ENCODE measurements at regions not wholly inside any gene's neighbourhood (a gene's known extent, or its start where the extent isn't known, plus 50 kb on each side); places are given as distances from the start of the nearest gene placed in this dataset.

DNA sequence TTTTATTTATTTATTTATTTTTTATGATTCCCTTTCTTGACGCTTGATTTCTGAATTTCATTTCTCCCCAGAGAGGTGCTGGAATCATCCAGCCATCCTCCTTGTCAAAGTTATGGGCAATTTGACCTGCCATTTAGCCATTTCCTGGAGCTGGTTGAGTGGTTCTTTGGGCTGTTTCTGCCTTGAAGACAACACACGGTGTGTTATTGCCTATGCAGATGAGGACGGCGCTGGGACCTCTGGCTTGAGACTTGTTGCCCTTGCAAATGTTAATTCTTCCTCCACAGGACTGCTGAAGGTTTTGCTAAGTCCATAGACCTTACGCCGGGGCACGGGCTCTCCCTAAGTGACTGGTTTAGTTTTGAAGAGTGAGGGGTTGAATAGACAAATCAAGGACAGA is 147.9 kb upstream of the PLET1 start:
- peaks cover 46% of the 10 kb centered on the region for H3K27me3 Mint-ChIP-seq (ENCODE audit: low read depth)
- no peak overlapping the region for H3K27ac Mint-ChIP-seq
- no peak for DNase-seq (ENCODE audit: low spot score in 2 of 2, unreplicated experiment in 2 of 2)

GRCh38 chr11:112410325-112410724 is 149.7 kb upstream of the PLET1 start:
- H3K36me3 Mint-ChIP-seq, result no peaks in the 10 kb centered on the region
- H3K4me1 Mint-ChIP-seq, result no peaks in the 10 kb centered on the region
- no peak overlapping the region for H3K27ac Mint-ChIP-seq

More for the DNA sequence above, 147.9 kb upstream of the PLET1 start:
- H3K4me3 Mint-ChIP-seq, result no peak overlapping the region
- TF ChIP-seq, protein P1, sequence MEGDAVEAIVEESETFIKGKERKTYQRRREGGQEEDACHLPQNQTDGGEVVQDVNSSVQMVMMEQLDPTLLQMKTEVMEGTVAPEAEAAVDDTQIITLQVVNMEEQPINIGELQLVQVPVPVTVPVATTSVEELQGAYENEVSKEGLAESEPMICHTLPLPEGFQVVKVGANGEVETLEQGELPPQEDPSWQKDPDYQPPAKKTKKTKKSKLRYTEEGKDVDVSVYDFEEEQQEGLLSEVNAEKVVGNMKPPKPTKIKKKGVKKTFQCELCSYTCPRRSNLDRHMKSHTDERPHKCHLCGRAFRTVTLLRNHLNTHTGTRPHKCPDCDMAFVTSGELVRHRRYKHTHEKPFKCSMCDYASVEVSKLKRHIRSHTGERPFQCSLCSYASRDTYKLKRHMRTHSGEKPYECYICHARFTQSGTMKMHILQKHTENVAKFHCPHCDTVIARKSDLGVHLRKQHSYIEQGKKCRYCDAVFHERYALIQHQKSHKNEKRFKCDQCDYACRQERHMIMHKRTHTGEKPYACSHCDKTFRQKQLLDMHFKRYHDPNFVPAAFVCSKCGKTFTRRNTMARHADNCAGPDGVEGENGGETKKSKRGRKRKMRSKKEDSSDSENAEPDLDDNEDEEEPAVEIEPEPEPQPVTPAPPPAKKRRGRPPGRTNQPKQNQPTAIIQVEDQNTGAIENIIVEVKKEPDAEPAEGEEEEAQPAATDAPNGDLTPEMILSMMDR (IDR thresholded peaks at IDR 0.05; ENCODE audit: unreplicated experiment), result no peak
- H3K9me3 Mint-ChIP-seq, result peaks cover 17% of the 10 kb centered on the region
- no peaks in the 10 kb centered on the region for H3K4me1 Mint-ChIP-seq
- H3K36me3 Mint-ChIP-seq, result no peaks in the 10 kb centered on the region

DNA sequence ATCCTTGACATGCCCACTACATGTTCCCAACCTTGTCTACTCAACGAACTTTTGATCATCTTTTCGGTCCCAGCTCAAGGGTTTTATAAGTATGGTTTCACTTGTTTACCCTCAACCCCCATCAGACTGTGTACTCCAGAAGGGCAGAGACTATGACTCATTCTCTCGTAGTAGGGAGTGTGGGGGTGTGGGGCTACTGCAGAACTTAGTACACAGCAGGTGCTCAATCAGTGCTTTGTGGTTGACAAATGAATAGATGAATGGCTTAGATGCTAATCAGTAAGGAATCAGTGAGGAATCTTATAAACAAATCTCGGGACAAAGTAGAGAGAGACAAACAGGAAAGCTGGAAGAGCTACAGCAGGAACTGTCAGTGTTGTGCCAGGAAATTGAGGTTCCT is 151.7 kb upstream of the PLET1 start:
- DNase-seq (ENCODE audit: low spot score in 2 of 2, unreplicated experiment in 2 of 2), result no peak
- Mint-ChIP-seq H3K4me1 (no peaks in the 10 kb centered on the region), H3K9me3 (peaks cover 37% of the 10 kb centered on the region), H3K4me3 (no peak overlapping the region), H3K27me3 (ENCODE audit: low read depth) (peaks cover 61% of the 10 kb centered on the region), H3K36me3 (no peaks in the 10 kb centered on the region), H3K27ac (no peak overlapping the region)
- TF ChIP-seq, protein P1 (IDR thresholded peaks at IDR 0.05; ENCODE audit: unreplicated experiment), result no peak

More at GRCh38 chr11:112410325-112410724, 149.7 kb upstream of the PLET1 start:
- H3K9me3 Mint-ChIP-seq, result peaks cover 34% of the 10 kb centered on the region
- peaks cover 51% of the 10 kb centered on the region for H3K27me3 Mint-ChIP-seq (ENCODE audit: low read depth)
- TF ChIP-seq, protein P1 (IDR thresholded peaks at IDR 0.05; ENCODE audit: unreplicated experiment), result no peak
- no peak overlapping the region for H3K4me3 Mint-ChIP-seq
- DNase-seq (ENCODE audit: low spot score in 2 of 2, unreplicated experiment in 2 of 2), result no peak

DNA sequence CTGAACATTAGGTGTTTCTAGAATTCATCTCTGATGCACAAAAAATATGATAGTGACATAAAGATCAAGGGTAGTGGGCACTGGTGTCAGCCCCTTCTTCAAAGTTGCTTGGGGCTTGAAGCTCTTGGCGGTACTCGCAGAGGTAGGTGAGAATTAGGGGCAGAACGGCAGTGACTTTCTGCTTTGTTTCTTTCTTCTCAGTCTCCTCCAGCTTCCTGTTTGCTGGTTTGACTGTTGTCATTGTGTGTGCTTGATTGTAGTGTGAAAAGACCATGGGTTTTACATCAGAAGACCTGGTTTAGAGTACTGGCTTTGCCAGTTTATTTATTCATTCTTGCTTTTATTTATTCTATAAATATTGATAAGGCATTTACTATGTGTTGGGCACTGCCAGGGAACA is 156.7 kb upstream of the PLET1 start:
- Mint-ChIP-seq H3K27me3 (ENCODE audit: low read depth) (peaks cover 59% of the 10 kb centered on the region), H3K4me3 (no peak overlapping the region), H3K9me3 (peaks cover 27% of the 10 kb centered on the region), H3K36me3 (no peaks in the 10 kb centered on the region), H3K4me1 (peaks cover 7% of the 10 kb centered on the region), H3K27ac (no peak overlapping the region)
- no peak for DNase-seq (ENCODE audit: low spot score in 2 of 2, unreplicated experiment in 2 of 2)
- TF ChIP-seq, protein P1 (IDR thresholded peaks at IDR 0.05; ENCODE audit: unreplicated experiment), result no peak

- H3K36me3 Mint-ChIP-seq, result no peaks in the 10 kb centered on the region
Observed at GRCh38 chr11:112418438-112418837, 157.8 kb upstream of the PLET1 start.

More at GRCh38 chr11:112418438-112418837, 157.8 kb upstream of the PLET1 start:
- Mint-ChIP-seq H3K27me3 (ENCODE audit: low read depth) (peaks cover 66% of the 10 kb centered on the region), H3K4me1 (peaks cover 7% of the 10 kb centered on the region), H3K27ac (no peak overlapping the region), H3K9me3 (peaks cover 21% of the 10 kb centered on the region), H3K4me3 (no peak overlapping the region)
- no peak for DNase-seq (ENCODE audit: low spot score in 2 of 2, unreplicated experiment in 2 of 2)
- TF ChIP-seq, protein P1 (IDR thresholded peaks at IDR 0.05; ENCODE audit: unreplicated experiment), result no peak

All from mesothelial cell of epicardium (in vitro differentiated cells).